Stimulated activated CD8-positive, alpha-beta memory T cell treated with anti-CD3 and anti-CD28 coated beads, Interleukin-7, amount 100 ng/mL, for 24 hours (primary cell): ENCODE measurements at regions not wholly inside any gene's neighbourhood (a gene's known extent, or its start where the extent isn't known, plus 50 kb on each side); places are given as distances from the start of the nearest gene placed in this dataset.

Experiments
- DNase-seq: peaks from one replicate; pipeline ENCODE4 v3.0.0-alpha.2; 2020; ENCODE audit warnings: low read depth

GRCh38 chr5:117060099-117060498 lies 485.5 kb upstream of the SEMA6A start:
- DNase-seq = no peak

- DNase-seq = no peak
Measured at GRCh38 chr5:117058740-117059139, 484.1 kb upstream of the SEMA6A start.

GRCh38 chr5:117055517-117055916 lies 480.9 kb upstream of the SEMA6A start:
- no peak for DNase-seq

GRCh38 chr5:117054911-117055310 lies 480.3 kb upstream of the SEMA6A start:
- no peak for DNase-seq

GRCh38 chr5:117054141-117054540 lies 479.5 kb upstream of the SEMA6A start:
- DNase-seq = no peak

GRCh38 chr5:117041926-117042595 lies 467.4 kb upstream of the SEMA6A start:
- DNase-seq = no peak

- no peak for DNase-seq
Measured at GRCh38 chr5:117039035-117039434, 464.4 kb upstream of the SEMA6A start.

GRCh38 chr5:117027384-117027783 lies 452.8 kb upstream of the SEMA6A start:
- DNase-seq = no peak

GRCh38 chr5:117020999-117021398 lies 446.4 kb upstream of the SEMA6A start:
- DNase-seq = no peak

- DNase-seq = no peak
Measured at GRCh38 chr5:117013280-117013877, 438.8 kb upstream of the SEMA6A start.

- DNase-seq = no peak
Measured at GRCh38 chr5:117010574-117010973, 436.0 kb upstream of the SEMA6A start.

GRCh38 chr5:116998024-116998423 lies 423.4 kb upstream of the SEMA6A start:
- no peak for DNase-seq

GRCh38 chr5:116992681-116993080 lies 418.1 kb upstream of the SEMA6A start:
- no peak for DNase-seq

- DNase-seq = no peak
Measured at GRCh38 chr5:116989995-116990394, 415.4 kb upstream of the SEMA6A start.

- no peak for DNase-seq
Measured at GRCh38 chr5:116982035-116982434, 407.4 kb upstream of the SEMA6A start.

- no peak for DNase-seq
Measured at GRCh38 chr5:116980581-116980980, 406.0 kb upstream of the SEMA6A start.

- DNase-seq = no peak
Measured at GRCh38 chr5:116976767-116977166, 402.1 kb upstream of the SEMA6A start.

- no peak for DNase-seq
Measured at GRCh38 chr5:116971131-116971530, 396.5 kb upstream of the SEMA6A start.

- DNase-seq = no peak
Measured at GRCh38 chr5:116970318-116970717, 395.7 kb upstream of the SEMA6A start.

GRCh38 chr5:116964438-116964837 lies 389.8 kb upstream of the SEMA6A start:
- DNase-seq = no peak

GRCh38 chr5:116961021-116961420 lies 386.4 kb upstream of the SEMA6A start:
- DNase-seq = no peak

- DNase-seq = no peak
Measured at GRCh38 chr5:116959843-116960242, 385.2 kb upstream of the SEMA6A start.

GRCh38 chr5:116953251-116953930 lies 378.8 kb upstream of the SEMA6A start:
- no peak for DNase-seq

GRCh38 chr5:116951219-116951618 lies 376.6 kb upstream of the SEMA6A start:
- no peak for DNase-seq
